ENCODE measurements at regions not wholly inside any gene's neighbourhood (a gene's known extent, or its start where the extent isn't known, plus 50 kb on each side); places are given as distances from the start of the nearest gene placed in this dataset.

DNA sequence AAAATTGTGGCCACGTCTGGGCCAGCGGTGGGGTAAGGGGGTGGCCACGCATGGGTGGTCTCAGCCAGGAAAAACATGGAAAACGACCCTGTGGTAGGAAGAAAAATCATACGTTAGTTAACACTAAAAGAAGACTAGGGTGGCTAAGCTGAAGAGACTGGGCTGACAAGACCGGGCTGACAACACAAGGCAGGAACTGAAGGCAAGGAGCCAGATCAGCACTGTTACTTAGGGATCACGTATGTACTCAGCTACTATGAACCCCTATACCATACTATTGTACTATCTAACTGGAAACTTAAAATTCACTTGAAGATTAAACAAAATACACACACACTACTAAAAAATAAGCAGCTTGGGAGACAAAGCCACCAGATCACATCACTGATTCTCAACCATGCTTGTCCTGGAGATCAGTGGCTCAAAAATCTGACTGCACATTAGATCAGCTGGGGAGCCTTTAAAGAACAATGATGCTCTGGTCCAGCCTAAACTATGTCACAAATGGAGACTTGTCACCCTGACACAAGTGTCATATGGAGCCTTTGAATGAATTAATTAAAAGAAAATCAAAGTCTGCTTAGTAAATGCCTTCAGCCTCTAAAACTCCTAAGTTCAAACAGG lies 442.2 kb downstream of the SHQ1 start:
- H3K4me1 ChIP-seq = peaks cover 45% of the 10 kb centered on the region
- no peaks in the 10 kb centered on the region for H3K27me3 ChIP-seq
- no peaks in the 10 kb centered on the region for H3K9me3 ChIP-seq
- no peak overlapping the region for H3K4me3 ChIP-seq (ENCODE audit: low read depth, low read length)
- no peak for DNase-seq
- no peaks in the 10 kb centered on the region for H3K36me3 ChIP-seq
- TF ChIP-seq, protein P1, sequence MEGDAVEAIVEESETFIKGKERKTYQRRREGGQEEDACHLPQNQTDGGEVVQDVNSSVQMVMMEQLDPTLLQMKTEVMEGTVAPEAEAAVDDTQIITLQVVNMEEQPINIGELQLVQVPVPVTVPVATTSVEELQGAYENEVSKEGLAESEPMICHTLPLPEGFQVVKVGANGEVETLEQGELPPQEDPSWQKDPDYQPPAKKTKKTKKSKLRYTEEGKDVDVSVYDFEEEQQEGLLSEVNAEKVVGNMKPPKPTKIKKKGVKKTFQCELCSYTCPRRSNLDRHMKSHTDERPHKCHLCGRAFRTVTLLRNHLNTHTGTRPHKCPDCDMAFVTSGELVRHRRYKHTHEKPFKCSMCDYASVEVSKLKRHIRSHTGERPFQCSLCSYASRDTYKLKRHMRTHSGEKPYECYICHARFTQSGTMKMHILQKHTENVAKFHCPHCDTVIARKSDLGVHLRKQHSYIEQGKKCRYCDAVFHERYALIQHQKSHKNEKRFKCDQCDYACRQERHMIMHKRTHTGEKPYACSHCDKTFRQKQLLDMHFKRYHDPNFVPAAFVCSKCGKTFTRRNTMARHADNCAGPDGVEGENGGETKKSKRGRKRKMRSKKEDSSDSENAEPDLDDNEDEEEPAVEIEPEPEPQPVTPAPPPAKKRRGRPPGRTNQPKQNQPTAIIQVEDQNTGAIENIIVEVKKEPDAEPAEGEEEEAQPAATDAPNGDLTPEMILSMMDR (IDR thresholded peaks at IDR 0.05; ENCODE audit: low read depth, low read length) = no peak

DNA sequence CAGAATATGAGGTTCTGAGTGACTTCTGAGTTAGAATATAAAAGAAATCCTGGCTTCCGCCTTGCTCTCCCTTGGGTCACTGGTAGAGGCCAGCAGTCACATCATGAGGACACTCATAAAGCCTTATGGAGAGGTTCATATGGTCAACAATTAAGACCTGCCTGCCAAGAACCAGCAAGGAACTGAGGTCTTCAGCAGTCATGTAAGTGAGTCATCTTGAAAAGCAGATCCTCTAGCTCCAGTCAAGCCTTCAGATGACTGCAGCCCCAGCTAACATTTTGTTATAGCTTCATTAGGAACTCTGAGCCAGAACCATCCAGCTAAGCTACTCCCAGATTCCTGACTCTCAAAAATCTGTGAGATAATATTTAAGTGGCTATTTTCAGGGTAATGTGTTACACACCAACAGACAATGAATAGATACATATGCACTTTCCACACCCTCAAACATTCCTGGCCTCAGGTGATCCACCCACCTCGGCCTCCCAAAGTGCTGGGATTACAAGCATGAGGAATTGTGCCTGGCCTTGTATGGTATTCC lies 447.2 kb downstream of the SHQ1 start:
- no peak for DNase-seq
- H3K4me3 ChIP-seq (ENCODE audit: low read depth, low read length) = no peak overlapping the region
- TF ChIP-seq, protein P1 (IDR thresholded peaks at IDR 0.05; ENCODE audit: low read depth, low read length) = no peak
- H3K36me3 ChIP-seq = no peaks in the 10 kb centered on the region; the same call in 1 of the 2 replicates
- no peaks in the 10 kb centered on the region for H3K27me3 ChIP-seq
- H3K9me3 ChIP-seq = no peaks in the 10 kb centered on the region
- H3K4me1 ChIP-seq = peaks cover 19% of the 10 kb centered on the region

DNA sequence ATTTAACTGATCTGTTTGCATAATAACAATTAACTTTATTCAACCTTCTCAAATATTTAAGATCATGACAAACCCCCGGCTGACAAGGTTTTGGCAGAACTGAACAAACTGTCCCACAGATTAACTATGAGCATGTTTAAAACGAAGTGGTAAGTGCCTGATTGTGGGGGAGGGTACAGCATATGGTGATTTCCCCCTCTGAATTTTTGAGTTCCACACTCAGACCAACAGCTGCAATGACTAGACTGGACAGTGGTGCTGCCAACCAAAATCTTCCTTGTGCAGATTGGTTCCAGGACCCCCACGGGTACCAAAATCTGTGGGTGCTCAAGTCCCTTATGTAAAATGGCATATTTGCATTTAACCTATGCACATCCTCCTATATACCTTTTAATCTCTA lies 449.5 kb downstream of the SHQ1 start:
- TF ChIP-seq, protein P1 (IDR thresholded peaks at IDR 0.05; ENCODE audit: low read depth, low read length) = no peak
- no peaks in the 10 kb centered on the region; the same call in 1 of the 2 replicates for H3K36me3 ChIP-seq
- no peak for DNase-seq

DNA sequence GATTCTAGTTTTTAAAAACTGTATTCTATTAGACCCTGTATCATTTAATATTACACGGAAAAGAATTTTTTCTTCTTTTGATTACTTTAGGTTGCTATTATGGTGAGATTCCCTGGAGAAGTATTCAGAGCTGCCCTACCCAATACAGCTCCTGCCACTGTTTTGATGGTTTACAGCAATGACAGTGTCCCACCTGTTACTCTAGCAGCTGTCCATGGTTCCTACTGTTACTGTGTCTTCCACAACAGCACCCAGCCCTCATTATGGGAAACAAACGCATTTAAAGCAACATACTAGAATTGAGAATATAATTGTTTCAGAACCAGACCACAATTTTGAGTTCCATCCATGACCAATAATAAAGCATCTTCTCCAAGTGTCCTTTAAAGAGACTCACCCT lies 450.7 kb downstream of the SHQ1 start:
- DNase-seq = no peak
- TF ChIP-seq, protein P1 (IDR thresholded peaks at IDR 0.05; ENCODE audit: low read depth, low read length) = no peak
- no peaks in the 10 kb centered on the region; the same call in 1 of the 2 replicates for H3K36me3 ChIP-seq
- H3K4me3 ChIP-seq (ENCODE audit: low read depth, low read length) = no peak overlapping the region
- no peaks in the 10 kb centered on the region for H3K27me3 ChIP-seq
- H3K4me1 ChIP-seq = peaks cover 16% of the 10 kb centered on the region
- no peaks in the 10 kb centered on the region; the same call in 1 of the 2 replicates for H3K9me3 ChIP-seq

More for the DNA sequence above, 449.5 kb downstream of the SHQ1 start:
- Histone ChIP-seq H3K4me1 (peaks cover 13% of the 10 kb centered on the region), H3K4me3 (ENCODE audit: low read depth, low read length) (no peak overlapping the region), H3K9me3 (no peaks in the 10 kb centered on the region; the same call in 1 of the 2 replicates), H3K27me3 (no peaks in the 10 kb centered on the region)

DNA sequence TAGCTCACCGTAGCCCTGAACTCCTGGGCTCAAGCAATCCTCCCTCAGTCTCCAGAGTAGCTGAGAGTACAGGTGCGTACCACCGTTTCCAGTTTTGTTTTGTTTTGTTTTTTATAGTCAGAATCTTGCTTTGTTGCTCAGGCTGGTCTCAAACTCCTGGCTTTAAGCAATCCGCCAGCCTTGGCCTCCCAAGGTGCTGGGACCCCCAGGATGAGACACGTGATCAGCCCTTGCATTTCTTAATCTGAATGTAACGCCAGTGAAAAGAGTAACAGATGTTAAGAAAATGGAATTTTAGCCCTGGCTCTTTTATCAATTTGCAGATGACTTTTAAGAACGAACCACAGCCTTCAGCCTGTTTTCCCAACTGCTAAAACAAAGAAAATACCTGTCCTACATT lies 451.3 kb downstream of the SHQ1 start:
- DNase-seq = no peak
- Histone ChIP-seq H3K36me3 (no peaks in the 10 kb centered on the region; the same call in 1 of the 2 replicates), H3K9me3 (no peaks in the 10 kb centered on the region; the same call in 1 of the 2 replicates), H3K4me1 (peaks cover 14% of the 10 kb centered on the region), H3K4me3 (ENCODE audit: low read depth, low read length) (no peak overlapping the region), H3K27me3 (no peaks in the 10 kb centered on the region)
- TF ChIP-seq, protein P1 (IDR thresholded peaks at IDR 0.05; ENCODE audit: low read depth, low read length) = no peak

DNA sequence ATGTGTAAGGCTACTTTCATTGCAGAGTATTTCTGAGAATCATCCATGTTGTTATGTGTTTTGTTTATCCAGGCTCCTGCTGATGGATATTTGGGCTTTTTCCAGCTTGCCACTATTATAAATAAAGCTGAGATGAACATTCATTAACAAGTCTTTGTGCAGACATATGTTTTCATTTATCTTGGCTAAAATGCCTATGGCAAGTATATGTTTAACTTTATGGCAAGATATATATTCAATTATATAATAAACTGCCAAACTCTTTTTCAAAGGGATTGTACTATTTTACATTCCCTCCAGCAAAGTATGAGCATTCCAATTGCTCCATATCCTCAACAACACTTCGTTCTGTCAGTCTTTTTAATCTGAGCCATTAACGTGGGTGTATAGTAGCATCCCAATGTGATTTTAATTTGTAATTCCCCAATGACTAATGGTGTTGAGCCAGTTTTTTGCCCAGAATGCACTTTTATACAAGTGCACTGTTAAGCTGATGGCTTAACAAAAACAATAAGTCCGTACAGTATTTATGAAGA lies 452.4 kb downstream of the SHQ1 start:
- H3K4me3 ChIP-seq (ENCODE audit: low read depth, low read length) = no peak overlapping the region
- H3K36me3 ChIP-seq = no peaks in the 10 kb centered on the region; the same call in 1 of the 2 replicates
- H3K9me3 ChIP-seq = no peaks in the 10 kb centered on the region; the same call in 1 of the 2 replicates
- TF ChIP-seq, protein P1 (IDR thresholded peaks at IDR 0.05; ENCODE audit: low read depth, low read length) = no peak
- no peaks in the 10 kb centered on the region for H3K27me3 ChIP-seq
- peaks cover 20% of the 10 kb centered on the region for H3K4me1 ChIP-seq
- DNase-seq = no peak

All from BE2C (cell line).